NOMO-1 treated with dmso at 0.1 percent for 144 hours (cell line): ENCODE measurements at regions not wholly inside any gene's neighbourhood (a gene's known extent, or its start where the extent isn't known, plus 50 kb on each side); places are given as distances from the start of the nearest gene placed in this dataset.
"Not testable (repeated sequence)": the region's sequence is repeated elsewhere in the genome, so short reads cannot be mapped to it uniquely, and the experiment has no call there.

Source experiments
- DNase-seq: peaks from one replicate; lab custom pipeline; 2025; ENCODE audit not compliant: unreplicated experiment; lab: John Stamatoyannopoulos, UW

DNA sequence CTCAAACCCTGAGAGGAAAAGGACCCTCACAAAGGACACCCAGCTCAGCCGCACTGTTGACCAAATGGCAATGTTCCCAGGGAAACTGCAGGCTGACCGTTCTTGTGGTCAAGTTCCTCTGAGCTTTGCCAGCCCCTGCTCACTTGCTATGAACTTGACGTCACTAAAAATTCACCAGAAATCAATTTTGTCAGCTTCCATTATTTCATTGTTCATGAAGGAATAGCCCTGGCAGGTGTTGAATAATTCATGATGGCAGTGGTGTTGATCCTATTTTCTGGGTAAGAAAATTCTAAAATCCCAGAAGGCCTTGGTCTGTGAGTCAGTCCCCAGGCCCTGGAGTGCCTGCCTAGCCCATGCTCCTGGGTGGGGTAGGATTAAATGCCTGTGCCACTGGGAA, 318.9 kb downstream of the ZNF326 start:
- no peak for DNase-seq

DNA sequence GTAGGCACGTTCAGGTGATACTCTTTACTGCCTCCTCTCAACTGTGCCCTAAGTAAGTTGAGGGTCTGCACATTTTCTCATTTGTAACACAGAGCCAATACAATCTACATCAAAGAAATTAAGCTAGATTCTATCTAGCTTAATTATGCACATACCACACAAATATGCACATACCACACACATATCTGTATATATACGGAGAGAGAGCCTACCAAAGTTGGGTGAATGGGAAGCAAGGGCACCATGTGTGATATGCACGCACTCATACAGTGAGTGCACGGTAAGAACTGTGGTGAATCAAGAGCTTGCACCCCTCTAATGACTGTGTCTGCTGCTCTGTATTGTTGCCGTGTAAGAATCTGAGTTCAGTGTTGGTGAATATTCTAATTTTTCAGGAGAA, 314.9 kb downstream of the ZNF326 start:
- DNase-seq = no peak

DNA sequence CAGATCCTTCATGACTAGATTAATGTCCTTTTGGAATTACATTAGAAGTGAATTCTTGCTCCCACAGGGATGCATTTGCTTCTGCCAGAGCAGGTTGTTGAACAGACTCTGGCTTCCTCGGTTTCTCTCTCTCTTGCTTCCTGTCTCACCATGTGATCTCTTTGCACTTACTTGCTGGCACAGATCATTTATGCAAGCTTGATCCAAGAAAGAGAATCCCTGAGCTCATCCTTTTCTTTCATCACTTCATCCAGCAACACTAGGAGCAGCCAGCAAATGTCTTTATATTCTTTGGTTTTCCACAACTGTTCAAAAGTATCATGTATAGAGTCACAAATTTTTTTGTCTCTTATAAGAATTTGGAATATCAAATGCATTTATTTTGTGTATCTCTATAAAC, 313.5 kb downstream of the ZNF326 start:
- DNase-seq = no peak

DNA sequence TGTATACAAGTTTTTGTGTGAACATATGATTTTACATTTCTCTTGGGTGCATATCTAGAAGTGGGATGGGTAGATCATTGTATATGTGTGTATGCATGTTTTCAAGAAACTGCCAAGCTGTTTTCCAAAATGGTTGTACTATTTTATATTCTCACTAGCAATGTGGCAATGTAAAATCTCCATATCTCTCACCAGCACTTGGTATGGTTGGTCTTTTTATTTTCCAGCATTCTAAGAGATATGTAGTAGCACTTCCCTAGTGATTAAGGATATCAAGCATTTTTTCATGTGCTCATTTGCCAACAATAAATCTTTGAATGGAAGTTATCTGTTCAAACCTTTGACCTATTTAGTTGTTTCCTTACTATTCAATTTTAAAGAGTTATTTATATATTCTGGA, 310.7 kb downstream of the ZNF326 start:
- DNase-seq = no peak

DNA sequence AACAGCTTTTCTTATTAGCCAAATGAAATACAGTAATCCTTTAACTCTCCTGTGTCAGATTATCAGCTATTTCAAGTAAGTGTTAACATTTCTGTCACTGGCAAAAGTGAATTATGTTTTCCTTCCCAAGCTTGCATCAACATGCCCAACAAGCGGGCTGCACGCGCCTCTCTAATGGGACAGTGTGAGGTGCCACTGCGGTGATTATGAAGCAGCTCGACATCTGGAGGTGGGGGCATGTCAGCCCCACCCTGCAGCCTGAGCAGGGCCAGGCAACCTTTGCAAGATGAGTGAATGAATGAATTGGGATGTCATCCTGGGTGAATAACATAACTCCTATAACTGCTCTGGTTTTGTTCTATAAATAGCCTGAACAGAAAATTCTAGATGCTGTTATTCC, 301.4 kb downstream of the ZNF326 start:
- DNase-seq = no peak

DNA sequence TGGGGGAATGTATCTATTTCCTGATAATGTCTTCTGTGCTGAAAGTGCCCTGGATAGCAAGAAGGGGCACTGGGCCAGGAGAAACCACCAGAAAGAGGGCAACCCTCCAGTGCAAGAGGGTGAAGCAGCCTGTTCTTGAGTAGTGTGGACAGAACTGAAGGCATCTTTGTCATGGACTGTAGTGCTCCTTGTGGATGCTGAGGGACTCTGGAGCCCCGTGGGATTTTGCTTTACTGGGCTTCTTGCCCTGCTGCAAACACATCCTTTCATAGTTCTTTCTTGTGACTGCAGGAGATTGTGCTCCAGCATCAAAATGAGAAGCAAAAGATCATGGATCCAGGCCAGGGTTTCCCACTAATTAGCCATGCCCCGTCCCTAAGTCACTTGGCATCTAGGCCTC, 300.6 kb downstream of the ZNF326 start:
- no peak for DNase-seq

DNA sequence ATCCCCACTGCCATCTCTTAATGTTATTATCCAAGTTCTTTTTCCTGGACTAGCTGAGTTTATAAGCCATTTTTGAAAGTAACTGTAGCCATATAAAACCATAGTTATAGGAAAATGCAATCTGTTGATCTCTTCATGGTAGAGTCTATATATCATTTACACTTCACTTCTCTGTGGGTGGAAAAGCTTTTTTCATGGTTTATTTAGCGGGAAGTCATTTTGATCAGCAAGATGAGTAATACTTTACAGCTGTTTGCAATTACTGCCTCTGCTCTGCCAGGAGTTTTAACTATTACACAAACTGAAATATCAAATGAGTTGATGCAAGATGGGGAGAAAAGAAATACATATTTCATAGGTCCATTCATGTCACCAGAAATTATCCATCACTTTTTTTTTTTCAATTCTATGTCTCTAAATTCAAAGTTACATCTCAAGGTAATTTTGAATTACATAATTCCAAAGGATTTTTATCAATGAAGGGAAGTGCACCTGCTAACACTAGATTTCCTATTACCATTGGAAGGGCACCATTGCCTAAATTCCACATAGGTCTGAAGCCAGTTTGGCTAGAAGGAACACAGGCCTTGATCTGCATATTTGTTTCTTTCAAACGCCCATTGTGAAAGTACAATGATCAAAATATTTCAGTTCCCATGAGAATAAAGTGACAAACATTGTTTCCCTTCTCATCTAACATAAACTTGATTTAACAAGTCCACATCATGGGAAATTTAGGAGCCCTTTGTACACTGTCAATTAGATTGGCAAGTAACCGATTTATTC, 296.7 kb downstream of the ZNF326 start:
- no peak for DNase-seq

DNA sequence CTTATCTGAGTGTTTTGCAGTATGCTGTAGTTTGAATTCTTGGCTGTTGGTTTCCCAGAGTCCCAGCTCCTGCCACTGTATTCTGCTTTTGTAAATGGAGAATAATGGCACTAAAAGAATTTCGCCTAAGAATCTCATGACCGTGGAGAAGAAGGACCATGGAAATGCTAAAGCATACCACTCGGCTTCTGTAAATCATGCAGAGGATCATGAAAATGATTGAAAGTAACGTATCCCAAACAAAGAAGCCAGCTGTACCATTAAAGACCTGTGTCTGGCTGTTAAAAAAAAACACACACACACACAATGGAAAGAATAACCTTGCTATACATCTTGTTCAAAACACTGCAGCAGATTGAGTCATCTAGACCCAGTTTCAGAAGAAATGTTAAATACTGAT, 287.9 kb downstream of the ZNF326 start:
- no peak for DNase-seq

DNA sequence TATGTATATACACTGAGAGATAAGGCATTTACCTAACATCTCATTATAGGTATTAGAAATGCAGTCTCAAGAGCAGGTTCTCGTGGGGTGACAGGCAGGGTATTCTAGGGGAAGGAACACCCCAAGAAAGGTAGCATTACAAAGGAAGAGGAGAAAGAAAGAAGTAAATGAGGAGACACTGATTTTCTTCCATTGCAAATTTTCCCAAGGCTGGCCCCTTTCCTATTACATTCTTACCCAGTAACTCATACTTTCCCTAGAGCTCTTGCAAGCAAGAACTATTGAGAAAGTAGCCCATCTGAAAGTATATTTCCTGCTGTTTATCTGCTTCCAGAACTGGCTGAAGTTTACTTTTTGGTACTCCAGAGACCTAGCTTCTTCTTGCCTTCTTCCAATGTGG, 287.0 kb downstream of the ZNF326 start:
- not testable (repeated sequence) for DNase-seq

DNA sequence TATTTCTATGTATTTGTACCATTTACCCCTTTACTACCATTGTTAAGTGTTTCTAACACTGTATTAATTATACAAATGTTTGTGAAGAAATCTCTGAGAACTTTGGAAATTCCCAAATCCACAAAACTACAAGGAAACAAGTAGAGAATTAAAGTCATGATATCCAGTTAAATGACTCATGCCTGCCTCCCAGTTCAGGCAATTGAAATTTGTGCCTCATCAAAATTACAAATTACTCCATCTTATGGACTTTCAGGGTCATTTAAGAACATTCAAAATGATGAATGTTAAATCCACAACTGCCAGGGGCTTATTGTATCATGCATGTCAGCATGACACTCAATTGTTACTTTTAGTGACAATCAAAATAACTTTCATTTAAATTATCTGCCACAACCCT, 282.4 kb downstream of the ZNF326 start:
- no peak for DNase-seq

DNA sequence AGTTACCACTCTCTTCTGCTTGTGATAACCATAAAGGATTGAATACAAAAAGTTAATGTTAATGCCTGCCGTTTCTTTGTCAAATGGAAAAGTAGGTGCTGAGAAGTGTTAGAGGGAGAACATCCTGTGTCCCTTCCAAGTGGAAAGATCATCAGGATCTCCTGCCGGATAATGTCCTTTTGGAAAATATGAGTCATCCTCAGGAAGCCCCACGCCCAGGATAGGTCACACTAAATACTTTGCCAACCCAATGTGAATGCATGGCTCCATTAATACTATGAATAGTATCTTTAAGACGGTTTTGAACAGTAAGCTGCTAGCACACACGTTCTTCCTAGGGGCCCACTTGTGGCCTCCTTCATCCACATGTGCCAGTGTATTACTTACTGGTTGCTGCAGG, 279.5 kb downstream of the ZNF326 start:
- no peak for DNase-seq

DNA sequence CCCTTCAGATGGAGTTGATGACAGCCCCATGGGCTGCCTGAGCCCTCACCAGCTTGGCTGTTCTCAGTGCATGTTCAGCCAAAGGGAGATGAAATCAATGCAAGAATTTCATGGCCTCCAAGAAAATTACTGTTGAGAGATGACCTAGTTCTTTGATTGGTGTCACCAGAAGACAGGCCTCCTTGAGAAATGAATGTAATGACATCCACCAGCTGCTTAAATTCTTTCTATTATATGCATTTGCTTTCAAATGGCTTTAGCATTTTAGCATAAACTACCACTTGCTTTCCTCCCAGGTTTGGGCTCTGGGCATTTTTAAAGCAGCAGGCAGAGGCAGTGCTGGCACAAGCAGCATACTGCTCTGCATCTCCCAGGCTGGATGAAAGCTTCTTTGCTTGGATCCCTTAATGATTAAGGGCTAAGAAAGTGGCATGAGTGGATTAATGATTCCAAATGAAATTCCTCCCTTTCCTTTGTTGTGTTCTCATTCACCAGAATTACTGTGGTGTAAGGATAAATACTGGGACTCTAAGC, 278.4 kb downstream of the ZNF326 start:
- no peak for DNase-seq

DNA sequence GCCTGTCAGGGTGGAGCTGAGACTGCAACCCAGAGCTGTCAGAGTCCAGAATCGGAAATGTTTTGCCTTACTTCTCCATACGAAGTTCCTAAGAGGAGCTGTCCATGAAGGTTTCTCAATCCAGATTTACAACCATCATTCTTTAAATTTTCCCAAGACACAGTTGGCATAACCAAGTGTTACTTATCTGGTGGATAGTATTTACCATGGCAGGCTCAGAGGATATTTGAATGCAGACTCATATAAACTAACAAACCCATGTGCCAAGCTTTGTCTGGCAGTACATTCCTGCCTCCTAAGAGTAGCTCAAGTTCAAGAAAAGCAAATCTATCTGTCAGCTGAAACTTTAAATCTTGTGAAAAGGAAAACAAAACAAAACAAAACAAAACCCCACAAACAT, 267.9 kb downstream of the ZNF326 start:
- no peak for DNase-seq

DNA sequence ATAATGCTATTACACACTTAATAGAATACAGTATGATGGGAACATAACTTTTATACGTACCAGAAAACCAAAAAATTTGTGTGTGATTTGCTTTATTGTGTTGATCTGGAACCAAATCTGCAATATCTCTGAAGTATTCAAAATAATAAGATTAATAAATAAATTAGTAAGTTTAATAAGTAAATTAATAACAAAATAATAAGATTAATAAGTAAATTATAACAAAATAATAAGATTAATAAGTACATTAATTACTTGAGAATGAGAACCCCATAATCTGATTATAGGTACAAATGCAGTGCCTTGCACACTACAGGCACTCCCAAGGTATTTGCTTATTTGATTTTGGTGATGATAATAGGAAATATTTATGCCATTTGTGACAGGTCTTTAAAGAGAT, 267.4 kb downstream of the ZNF326 start:
- no peak for DNase-seq

DNA sequence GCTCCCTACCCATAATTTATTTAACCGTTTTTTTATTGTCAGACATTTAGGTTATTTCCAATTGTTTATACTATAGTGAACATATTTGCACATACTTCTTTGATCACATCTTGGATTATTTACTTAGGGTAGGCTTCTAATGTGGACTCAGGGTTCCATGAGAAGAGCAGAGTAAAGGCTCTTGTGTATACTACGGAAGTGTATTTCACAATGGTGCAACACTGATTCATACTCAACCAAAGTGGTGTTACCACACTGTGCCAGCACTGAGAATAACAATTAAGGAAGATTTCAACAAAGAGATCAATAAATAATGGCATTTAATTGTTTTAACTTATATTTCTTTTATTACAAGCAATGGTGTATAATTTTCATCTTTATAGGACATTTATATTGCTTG, 251.2 kb downstream of the ZNF326 start:
- DNase-seq = no peak

DNA sequence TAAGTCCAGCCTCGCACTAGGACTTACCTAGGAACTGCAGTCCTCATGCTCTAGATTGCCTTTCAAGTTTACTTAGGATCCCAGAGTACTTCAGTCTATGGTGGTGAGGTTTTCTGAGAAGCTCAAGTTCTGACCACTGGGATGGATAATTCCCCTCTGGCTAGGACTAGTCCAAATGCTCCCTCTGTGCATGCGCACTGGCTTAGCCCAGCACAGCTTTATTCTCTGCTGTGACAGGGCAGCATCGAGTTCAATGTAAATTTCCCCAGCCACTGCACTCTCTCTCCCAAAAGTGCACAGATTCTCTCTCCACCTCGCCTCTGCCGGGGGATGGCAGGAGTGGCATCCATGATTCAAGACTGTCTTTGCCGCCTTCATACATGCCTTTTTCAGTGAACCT, 241.6 kb downstream of the ZNF326 start:
- no peak for DNase-seq

DNA sequence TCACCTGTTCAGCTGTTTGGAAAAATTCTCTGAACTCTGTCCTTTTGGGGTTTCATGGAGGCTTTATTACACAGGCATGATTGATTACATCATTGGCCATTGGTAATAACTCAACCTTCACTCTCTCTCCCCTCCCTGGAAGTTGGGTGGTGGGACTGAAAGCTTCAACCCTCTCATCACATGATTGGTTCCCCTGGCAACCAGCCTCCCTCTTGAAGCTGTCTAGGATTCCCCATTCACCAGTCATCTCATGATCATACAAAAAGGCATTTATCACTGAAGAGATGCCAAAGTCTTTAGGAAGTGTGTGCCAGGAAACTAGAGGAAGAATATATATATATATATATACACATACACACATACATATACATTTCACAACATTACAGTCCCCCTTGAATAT, 228.5 kb downstream of the ZNF326 start:
- DNase-seq = no peak

DNA sequence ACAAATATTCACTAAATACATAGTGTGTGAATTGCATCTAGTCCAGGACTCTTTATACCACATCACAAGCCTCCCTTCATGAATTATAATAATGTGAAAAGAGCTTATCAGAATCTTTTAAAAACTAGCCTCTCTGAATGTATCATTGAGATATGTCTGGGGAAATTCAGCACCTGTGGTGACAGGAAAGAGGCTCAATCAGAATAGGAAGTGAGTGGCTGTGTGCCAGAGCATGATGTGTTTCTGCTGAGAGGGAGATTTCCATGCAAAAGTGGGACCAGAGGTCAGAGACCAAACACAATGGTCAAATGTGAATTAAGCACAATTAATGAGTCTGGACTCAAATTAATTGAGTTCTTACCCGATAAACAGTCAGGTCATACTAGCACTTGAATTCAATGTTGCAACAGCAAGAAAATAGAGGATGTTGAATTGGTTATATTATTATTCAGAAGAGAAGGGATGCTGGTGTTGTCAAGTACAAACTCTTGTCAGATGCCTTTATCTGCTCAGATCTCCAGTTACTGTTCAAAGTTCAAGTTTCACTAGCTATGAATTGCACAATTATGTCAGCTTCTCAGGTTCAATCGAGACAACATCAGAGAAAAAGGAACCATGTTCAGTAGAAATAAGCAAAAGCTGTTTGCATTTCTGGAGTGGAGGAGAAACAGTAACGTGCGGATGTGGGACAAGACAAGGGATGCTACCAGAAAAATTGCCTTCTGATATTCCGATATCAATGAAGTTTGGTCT, 226.2 kb downstream of the ZNF326 start:
- no peak for DNase-seq

DNA sequence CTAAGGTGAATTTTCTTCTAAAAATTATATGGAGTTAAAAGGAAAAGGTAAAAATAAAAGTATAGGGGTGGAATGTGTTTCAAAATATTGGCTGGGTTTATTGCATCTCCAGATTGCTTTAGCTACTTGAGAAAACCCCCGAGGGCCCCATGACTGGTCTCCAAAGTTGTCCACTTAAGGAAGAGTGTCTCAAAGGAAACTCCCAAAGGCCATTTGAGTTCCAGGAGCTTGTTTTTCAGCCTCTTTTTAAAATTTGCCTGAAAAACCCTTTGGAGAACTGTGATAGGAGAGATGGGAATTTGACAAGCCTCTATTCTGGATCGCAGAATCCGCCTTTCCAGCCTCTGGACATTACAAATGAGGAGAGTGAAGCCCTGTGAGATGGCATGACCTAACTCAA, 225.6 kb downstream of the ZNF326 start:
- no peak for DNase-seq

DNA sequence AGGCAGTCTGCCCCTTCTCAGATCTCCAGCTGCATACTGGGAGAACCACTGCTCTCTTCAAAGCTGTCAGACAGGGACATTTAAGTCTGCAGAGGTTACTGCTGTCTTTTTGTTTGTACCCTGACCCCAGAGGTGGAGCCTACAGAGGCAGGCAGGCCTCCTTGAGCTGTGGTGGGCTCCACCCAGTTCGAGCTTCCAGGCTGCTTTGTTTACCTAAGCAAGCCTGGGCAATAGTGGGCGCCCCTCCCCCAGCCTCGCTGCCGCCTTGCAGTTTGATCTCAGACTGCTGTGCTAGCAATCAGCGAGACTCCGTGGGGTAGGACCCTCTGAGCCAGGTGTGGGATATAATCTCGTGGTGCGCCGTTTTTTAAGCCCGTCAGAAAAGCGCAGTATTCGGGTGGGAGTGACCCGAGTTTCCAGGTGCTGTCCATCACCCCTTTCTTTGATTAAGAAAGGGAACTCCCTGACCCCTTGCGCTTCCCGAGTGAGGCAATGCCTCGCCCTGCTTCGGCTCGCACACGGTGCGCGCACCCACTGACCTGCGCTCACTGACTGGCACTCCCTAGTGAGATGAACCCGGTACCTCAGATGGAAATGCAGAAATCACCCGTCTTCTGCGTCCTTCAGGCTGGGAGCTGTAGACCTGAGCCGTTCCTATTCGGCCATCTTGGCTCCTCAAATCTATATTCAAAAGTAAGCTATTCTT, 224.4 kb downstream of the ZNF326 start:
- not testable (repeated sequence) for DNase-seq

DNA sequence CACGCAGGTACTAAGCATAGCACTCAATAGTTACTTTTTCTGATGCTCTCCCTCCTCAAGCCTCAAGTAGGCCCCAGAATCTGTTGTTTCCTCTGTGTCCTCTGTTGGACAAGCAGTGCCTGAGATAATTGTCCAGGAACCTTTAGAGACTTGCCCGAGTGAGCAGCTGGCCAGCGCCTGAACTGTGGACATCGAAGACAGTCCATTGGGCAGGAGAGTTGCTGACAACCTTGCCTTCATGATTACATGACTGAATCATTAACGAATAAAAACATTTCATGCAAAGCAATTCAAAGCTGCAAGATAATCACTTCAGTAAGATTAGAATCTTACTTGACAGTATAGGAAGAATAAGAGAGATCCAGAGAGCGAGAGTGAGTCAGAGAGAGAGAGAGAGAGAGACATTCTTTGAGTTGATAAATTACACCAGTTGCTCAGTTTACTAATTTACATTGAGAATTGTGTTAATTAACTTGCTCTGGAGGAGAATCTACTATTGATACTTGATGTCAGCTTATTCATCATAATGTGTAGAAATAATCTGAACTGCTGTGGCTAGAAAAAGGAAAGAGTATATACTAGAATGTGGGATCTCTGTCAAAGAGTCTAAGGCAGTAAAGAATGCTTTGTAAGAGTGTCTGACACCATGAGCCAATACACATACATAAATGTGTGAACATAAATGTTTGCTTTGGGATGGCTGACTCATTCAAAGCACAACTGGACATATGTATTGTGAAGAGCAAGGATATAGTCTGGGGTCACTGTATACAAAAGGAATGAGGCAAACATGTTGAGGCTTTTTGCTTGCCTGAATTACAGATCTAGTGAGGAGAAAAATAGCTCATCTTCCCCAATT, 216.0 kb downstream of the ZNF326 start:
- DNase-seq = no peak
